Amniotic epithelial cell (primary cell): ENCODE measurements at regions not wholly inside any gene's neighbourhood (a gene's known extent, or its start where the extent isn't known, plus 50 kb on each side); places are given as distances from the start of the nearest gene placed in this dataset.
"Not testable (repeated sequence)": the region's sequence is repeated elsewhere in the genome, so short reads cannot be mapped to it uniquely, and the experiment has no call there.

Source experiments
- DNase-seq: peaks from one replicate; pipeline ENCODE4 v3.0.0-alpha.2; 2010; ENCODE audit warnings: low read depth

- DNase-seq: no peak
Measured at GRCh38 chr2:241982706-241983570, 113.4 kb downstream of the RTP5 start.

GRCh38 chr2:241983571-241984270 is 114.2 kb downstream of the RTP5 start:
- no peak for DNase-seq

GRCh38 chr2:241984271-241984655 is 114.7 kb downstream of the RTP5 start:
- no peak for DNase-seq

GRCh38 chr2:241984658-241985057 is 115.1 kb downstream of the RTP5 start:
- DNase-seq: no peak

- DNase-seq: not testable (repeated sequence)
Measured at GRCh38 chr2:241985161-241985985, 115.8 kb downstream of the RTP5 start.

GRCh38 chr2:241985986-241986329 is 116.4 kb downstream of the RTP5 start:
- DNase-seq: no peak

GRCh38 chr2:241986836-241987641 is 117.5 kb downstream of the RTP5 start:
- DNase-seq: no peak

- DNase-seq: no peak
Measured at GRCh38 chr2:241987726-241988125, 118.2 kb downstream of the RTP5 start.

- DNase-seq: no peak
Measured at GRCh38 chr2:241988146-241988545, 118.6 kb downstream of the RTP5 start.

- no peak for DNase-seq
Measured at GRCh38 chr2:241989074-241989473, 119.5 kb downstream of the RTP5 start.

GRCh38 chr2:241990466-241990865 is 120.9 kb downstream of the RTP5 start:
- DNase-seq: no peak

GRCh38 chr2:241991299-241991698 is 121.8 kb downstream of the RTP5 start:
- DNase-seq: no peak

GRCh38 chr2:241992753-241993152 is 123.2 kb downstream of the RTP5 start:
- DNase-seq: no peak

- DNase-seq: no peak
Measured at GRCh38 chr2:241993386-241994005, 124.0 kb downstream of the RTP5 start.

GRCh38 chr2:241994086-241994485 is 124.6 kb downstream of the RTP5 start:
- DNase-seq: no peak

- no peak for DNase-seq
Measured at GRCh38 chr2:241994556-241995213, 125.2 kb downstream of the RTP5 start.

GRCh38 chr2:241996100-241996499 is 126.6 kb downstream of the RTP5 start:
- no peak for DNase-seq

- no peak for DNase-seq
Measured at GRCh38 chr2:241997017-241997416, 127.5 kb downstream of the RTP5 start.

- DNase-seq: no peak
Measured at GRCh38 chr2:241999184-241999583, 129.7 kb downstream of the RTP5 start.

GRCh38 chr2:242001853-242002252 is 132.3 kb downstream of the RTP5 start:
- DNase-seq: no peak

- no peak for DNase-seq
Measured at GRCh38 chr2:242002944-242003343, 133.4 kb downstream of the RTP5 start.
